ENCODE measurements at regions not wholly inside any gene's neighbourhood (a gene's known extent, or its start where the extent isn't known, plus 50 kb on each side); places are given as distances from the start of the nearest gene placed in this dataset.

GRCh38 chr3:150309257-150309542, 98.9 kb upstream of the TSC22D2 start:
- TF ChIP-seq, protein P1, sequence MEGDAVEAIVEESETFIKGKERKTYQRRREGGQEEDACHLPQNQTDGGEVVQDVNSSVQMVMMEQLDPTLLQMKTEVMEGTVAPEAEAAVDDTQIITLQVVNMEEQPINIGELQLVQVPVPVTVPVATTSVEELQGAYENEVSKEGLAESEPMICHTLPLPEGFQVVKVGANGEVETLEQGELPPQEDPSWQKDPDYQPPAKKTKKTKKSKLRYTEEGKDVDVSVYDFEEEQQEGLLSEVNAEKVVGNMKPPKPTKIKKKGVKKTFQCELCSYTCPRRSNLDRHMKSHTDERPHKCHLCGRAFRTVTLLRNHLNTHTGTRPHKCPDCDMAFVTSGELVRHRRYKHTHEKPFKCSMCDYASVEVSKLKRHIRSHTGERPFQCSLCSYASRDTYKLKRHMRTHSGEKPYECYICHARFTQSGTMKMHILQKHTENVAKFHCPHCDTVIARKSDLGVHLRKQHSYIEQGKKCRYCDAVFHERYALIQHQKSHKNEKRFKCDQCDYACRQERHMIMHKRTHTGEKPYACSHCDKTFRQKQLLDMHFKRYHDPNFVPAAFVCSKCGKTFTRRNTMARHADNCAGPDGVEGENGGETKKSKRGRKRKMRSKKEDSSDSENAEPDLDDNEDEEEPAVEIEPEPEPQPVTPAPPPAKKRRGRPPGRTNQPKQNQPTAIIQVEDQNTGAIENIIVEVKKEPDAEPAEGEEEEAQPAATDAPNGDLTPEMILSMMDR (IDR thresholded peaks at IDR 0.05): no peak
- TF ChIP-seq POLR2AphosphoS5 (IDR thresholded peaks at IDR 0.05) (no peak), POLR2A (IDR thresholded peaks at IDR 0.05; ENCODE audit: low read depth) (no peak), EP300 (IDR thresholded peaks at IDR 0.05) (no peak)
